ENCODE measurements at regions not wholly inside any gene's neighbourhood (a gene's known extent, or its start where the extent isn't known, plus 50 kb on each side); places are given as distances from the start of the nearest gene placed in this dataset.
A peak's percentile ranks its signal among the peaks of the same experiment; 100 is the strongest.

DNA sequence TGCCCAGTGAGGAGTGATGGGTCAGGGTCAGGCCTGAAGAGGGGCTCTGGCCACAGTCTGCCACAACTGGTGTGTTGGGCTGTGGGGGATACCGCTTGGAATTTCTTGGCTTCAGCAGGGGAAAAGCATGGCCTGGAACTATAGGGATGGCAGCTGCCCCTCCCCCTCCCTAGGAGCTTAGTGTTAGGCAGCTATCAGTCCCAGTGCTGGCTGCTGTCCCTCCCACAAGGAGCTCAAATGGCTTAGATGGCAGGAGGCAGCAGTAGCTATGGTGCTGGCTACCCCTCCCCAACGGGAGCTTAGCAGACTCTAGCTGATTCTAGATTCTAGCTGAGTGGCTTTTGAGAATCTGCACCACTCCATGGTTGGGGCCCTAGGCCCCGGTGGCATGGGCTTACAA lies 414.5 kb upstream of the HSF2 start:
- H3K4me1 ChIP-seq (ENCODE audit: control insufficient read depth, insufficient read depth, low read length), result peaks cover 4% of the 10 kb centered on the region
- peak overlapping the region; percentile 8 for H3K27ac ChIP-seq (ENCODE audit: insufficient read depth, low read depth, low read length, poor library complexity, severe bottlenecking)
- 82 to 84% methylated on average over 3 of the region's 3 CpGs for WGBS, 2 experiments
- no peaks in the 10 kb centered on the region for H3K36me3 ChIP-seq (ENCODE audit: control insufficient read depth, insufficient read depth, low read length)
- H3K4me3 ChIP-seq (ENCODE audit: insufficient read depth, low read depth, low read length), result no peak overlapping the region
- no peaks in the 10 kb centered on the region for H3K27me3 ChIP-seq (ENCODE audit: control insufficient read depth, insufficient read depth, low read length, poor library complexity, severe bottlenecking)
- no peaks in the 10 kb centered on the region for H3K9me3 ChIP-seq (ENCODE audit: control insufficient read depth, low read length)

DNA sequence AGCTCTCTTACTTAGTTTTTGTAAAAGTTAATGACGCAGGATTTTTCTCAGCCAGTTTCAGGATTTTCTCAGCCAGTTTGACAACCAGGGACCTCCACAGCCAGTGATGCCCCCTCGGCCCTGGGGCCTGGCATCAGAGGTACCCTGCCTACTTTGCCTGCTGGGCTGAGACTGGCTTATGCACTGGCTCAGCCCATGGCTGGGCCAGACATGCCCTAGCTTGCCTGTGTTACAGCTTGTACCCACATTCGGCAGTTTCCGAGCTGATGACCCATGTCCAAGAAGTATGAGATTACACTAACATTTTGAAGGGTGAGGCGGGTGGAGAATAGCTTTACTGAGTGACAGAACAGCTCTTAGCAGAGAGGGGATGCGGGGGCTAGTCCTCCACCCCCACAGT lies 406.1 kb upstream of the HSF2 start:
- H3K9me3 ChIP-seq (ENCODE audit: control insufficient read depth, low read length), result no peaks in the 10 kb centered on the region
- no peak overlapping the region for H3K4me3 ChIP-seq (ENCODE audit: insufficient read depth, low read depth, low read length)
- no peaks in the 10 kb centered on the region for H3K27me3 ChIP-seq (ENCODE audit: control insufficient read depth, insufficient read depth, low read length, poor library complexity, severe bottlenecking)
- 76 to 81% methylated on average over 6 of the region's 6 CpGs for WGBS, 2 experiments
- H3K36me3 ChIP-seq (ENCODE audit: control insufficient read depth, insufficient read depth, low read length), result no peaks in the 10 kb centered on the region
- no peak overlapping the region for H3K27ac ChIP-seq (ENCODE audit: insufficient read depth, low read depth, low read length, poor library complexity, severe bottlenecking)
- H3K4me1 ChIP-seq (ENCODE audit: control insufficient read depth, insufficient read depth, low read length), result no peaks in the 10 kb centered on the region

DNA sequence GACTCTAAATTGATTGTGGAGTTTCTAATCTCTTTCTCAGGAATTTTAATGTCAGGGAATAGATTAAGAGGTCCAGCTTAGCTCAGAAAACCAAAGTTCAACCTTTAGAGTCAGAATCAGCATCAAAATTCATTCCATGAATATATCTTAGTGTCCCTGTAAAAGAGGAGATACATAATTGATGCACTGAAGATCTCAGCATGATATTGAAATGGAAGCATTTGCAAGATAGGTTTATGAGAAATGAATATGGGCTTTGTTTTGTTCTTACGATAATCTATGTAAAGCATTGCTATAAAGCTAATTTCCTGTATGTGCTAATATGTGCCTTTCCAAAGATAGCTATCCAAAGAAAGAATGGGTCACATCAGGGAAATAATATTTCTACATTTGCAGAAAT lies 404.5 kb upstream of the HSF2 start:
- H3K27ac ChIP-seq (ENCODE audit: insufficient read depth, low read depth, low read length, poor library complexity, severe bottlenecking), result no peak overlapping the region
- 92 to 100% methylated on average over 1 of the region's 1 CpG for WGBS, 2 experiments
- no peaks in the 10 kb centered on the region for H3K27me3 ChIP-seq (ENCODE audit: control insufficient read depth, insufficient read depth, low read length, poor library complexity, severe bottlenecking)
- H3K9me3 ChIP-seq (ENCODE audit: control insufficient read depth, low read length), result no peaks in the 10 kb centered on the region
- H3K4me1 ChIP-seq (ENCODE audit: control insufficient read depth, insufficient read depth, low read length), result no peaks in the 10 kb centered on the region
- H3K36me3 ChIP-seq (ENCODE audit: control insufficient read depth, insufficient read depth, low read length), result no peaks in the 10 kb centered on the region
- H3K4me3 ChIP-seq (ENCODE audit: insufficient read depth, low read depth, low read length), result no peak overlapping the region

DNA sequence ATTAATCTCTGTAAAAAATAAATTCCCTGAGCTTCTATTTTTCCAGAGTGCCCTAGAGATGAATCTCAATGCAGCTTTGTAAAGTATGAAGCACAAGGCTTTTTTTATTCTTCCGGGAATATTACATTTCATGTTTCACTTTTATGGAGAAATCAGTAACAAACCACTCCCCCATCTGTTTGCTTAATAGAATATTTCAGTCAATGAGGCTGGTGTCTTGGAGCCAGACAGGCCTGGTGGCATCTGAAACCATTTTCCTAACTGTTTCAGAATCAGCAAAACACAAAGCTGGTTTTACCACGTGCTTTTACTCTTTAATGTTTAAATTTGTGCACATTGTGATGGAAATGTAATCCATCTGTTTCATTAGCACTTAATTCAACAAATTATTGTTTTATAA lies 400.8 kb upstream of the HSF2 start:
- no peak overlapping the region for H3K27ac ChIP-seq (ENCODE audit: insufficient read depth, low read depth, low read length, poor library complexity, severe bottlenecking)
- WGBS, 2 experiments, result 48 to 50% methylated on average over 2 of the region's 2 CpGs

DNA sequence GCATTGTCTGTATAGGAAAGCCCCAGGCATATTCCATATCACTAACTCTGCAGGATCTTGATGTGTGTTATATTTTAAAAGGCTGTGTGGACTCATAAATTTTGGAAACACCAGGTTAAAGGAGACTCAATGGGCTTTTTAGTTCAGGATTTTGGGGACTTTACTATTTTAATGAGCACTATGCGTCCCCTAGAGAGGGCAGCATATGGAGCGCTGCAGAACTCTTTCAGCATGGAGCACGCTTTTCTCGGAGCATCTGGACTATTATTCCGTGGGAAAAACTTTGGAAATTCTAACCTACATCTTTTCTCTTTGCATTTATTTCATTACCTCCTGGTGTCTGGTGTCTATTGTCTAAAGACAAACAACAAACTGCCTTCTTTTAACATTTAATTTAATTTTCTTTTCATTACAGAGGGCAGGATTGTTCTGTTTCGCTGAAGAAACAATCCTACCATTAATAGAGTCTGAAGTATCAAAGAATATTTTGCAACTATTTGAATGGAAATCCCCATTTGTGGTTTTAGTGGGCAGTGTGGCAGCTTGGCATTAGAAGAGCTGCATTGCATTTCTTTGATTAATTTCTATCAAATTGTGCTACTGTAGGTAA lies 399.9 kb upstream of the HSF2 start:
- 73 to 75% methylated on average over 6 of the region's 6 CpGs for WGBS, 2 experiments

More for the DNA sequence above, 400.8 kb upstream of the HSF2 start:
- H3K27me3 ChIP-seq (ENCODE audit: control insufficient read depth, insufficient read depth, low read length, poor library complexity, severe bottlenecking), result no peaks in the 10 kb centered on the region
- peaks cover 8% of the 10 kb centered on the region for H3K4me1 ChIP-seq (ENCODE audit: control insufficient read depth, insufficient read depth, low read length)
- H3K36me3 ChIP-seq (ENCODE audit: control insufficient read depth, insufficient read depth, low read length), result no peaks in the 10 kb centered on the region
- no peaks in the 10 kb centered on the region for H3K9me3 ChIP-seq (ENCODE audit: control insufficient read depth, low read length)
- no peak overlapping the region for H3K4me3 ChIP-seq (ENCODE audit: insufficient read depth, low read depth, low read length)

DNA sequence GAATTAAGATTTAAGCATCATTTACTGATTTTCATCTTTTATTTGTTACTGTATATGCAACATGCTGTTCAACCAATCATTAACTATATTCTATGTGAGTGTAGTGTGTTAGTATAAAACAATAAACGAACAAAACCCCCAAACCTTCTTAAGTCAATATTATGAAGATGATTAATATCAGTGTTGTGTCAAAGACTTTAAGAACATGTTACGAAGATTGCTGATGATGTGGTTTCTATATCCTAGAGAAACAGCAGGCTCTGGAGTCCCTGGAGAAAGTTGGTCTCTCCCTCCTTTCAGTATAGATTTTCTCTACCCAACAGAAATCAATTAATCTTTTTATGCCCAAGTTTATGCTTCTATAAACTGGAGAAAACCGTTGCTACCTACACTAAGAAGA lies 393.8 kb upstream of the HSF2 start:
- Histone ChIP-seq H3K36me3 (ENCODE audit: control insufficient read depth, insufficient read depth, low read length) (no peaks in the 10 kb centered on the region), H3K27me3 (ENCODE audit: control insufficient read depth, insufficient read depth, low read length, poor library complexity, severe bottlenecking) (no peaks in the 10 kb centered on the region), H3K4me3 (ENCODE audit: insufficient read depth, low read depth, low read length) (no peak overlapping the region), H3K4me1 (ENCODE audit: control insufficient read depth, insufficient read depth, low read length) (peaks cover 37% of the 10 kb centered on the region), H3K27ac (ENCODE audit: insufficient read depth, low read depth, low read length, poor library complexity, severe bottlenecking) (no peak overlapping the region), H3K9me3 (ENCODE audit: control insufficient read depth, low read length) (no peaks in the 10 kb centered on the region)
- WGBS, 2 experiments, result 100% methylated on average over 1 of the region's 3 CpGs; no CpG with 5 or more reads in 1 of the 2 experiments

More for the DNA sequence above, 399.9 kb upstream of the HSF2 start:
- Histone ChIP-seq H3K27me3 (ENCODE audit: control insufficient read depth, insufficient read depth, low read length, poor library complexity, severe bottlenecking) (no peaks in the 10 kb centered on the region), H3K9me3 (ENCODE audit: control insufficient read depth, low read length) (no peaks in the 10 kb centered on the region), H3K27ac (ENCODE audit: insufficient read depth, low read depth, low read length, poor library complexity, severe bottlenecking) (no peak overlapping the region), H3K4me1 (ENCODE audit: control insufficient read depth, insufficient read depth, low read length) (peaks cover 8% of the 10 kb centered on the region), H3K4me3 (ENCODE audit: insufficient read depth, low read depth, low read length) (no peak overlapping the region), H3K36me3 (ENCODE audit: control insufficient read depth, insufficient read depth, low read length) (no peaks in the 10 kb centered on the region)

DNA sequence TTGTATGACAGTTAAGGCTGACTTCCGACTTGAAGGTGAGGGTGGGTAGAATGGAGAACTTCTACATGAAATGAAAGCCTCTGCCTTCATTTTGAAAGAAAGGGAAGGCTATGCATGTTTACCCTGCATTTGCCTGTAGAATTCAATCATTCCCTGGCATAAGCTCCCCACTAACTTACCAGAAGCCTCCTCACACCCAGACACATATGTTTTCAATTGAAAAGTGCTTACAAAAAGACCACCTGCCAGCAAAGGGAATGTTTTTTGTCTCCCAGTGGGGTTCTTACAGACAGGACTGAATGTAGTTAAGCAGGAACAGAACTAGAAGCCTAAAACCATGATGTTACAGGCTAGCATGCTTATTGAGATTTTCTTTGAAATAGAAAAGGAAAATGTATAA lies 392.1 kb upstream of the HSF2 start:
- WGBS, 2 experiments, result 4 to 14% methylated on average over 1 of the region's 1 CpG
- Histone ChIP-seq H3K36me3 (ENCODE audit: control insufficient read depth, insufficient read depth, low read length) (no peaks in the 10 kb centered on the region), H3K27ac (ENCODE audit: insufficient read depth, low read depth, low read length, poor library complexity, severe bottlenecking) (peak overlapping the region; percentile 61)

DNA sequence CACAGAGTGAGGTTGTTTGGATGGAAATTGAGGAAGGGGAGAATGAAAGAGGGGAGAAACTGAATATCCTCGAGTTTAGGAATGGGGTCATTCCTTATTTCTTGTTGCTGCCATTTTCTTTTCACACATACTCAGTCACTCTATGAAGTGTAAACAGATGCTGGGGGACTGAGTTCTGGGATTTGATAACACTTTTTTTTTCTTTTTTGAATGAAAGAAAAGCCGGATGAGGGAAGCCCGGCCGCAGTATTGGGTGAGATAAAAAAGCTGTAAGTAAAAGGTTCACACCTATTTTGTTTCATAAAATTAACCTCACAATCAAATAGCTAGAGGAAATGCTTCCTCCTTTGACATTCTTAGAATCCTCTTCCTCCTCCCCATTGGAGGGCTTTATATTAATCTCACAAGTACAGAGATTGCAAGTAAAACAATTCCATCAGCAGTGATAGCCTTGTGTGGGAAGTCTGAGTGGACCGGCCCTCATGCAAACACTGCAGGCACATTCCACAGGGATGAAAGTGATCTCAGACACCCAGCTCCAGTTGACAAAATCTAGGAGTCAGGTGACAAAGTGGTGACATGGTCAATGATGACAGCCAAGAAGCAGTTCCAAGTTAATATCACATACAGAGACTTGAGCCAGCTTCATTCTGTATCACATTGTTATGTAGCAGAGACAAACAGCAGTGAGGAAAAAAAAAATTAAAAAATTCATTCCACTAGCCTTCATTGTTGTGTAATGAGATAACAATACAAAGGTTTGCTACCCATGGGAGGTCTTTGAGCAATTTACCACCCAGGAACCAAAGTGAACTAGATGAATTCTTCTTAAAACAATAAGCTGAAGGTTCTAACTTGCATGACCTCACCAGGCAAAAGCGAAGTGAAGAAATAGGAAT lies 391.1 kb upstream of the HSF2 start:
- no peaks in the 10 kb centered on the region for H3K36me3 ChIP-seq (ENCODE audit: control insufficient read depth, insufficient read depth, low read length)
- H3K4me1 ChIP-seq (ENCODE audit: control insufficient read depth, insufficient read depth, low read length), result peaks cover 29% of the 10 kb centered on the region
- no peak overlapping the region for H3K27ac ChIP-seq (ENCODE audit: insufficient read depth, low read depth, low read length, poor library complexity, severe bottlenecking)
- H3K4me3 ChIP-seq (ENCODE audit: insufficient read depth, low read depth, low read length), result no peak overlapping the region
- no peaks in the 10 kb centered on the region for H3K9me3 ChIP-seq (ENCODE audit: control insufficient read depth, low read length)
- WGBS, 2 experiments, result 31 to 45% methylated on average over 1 to 3 of the region's 6 CpGs
- no peaks in the 10 kb centered on the region for H3K27me3 ChIP-seq (ENCODE audit: control insufficient read depth, insufficient read depth, low read length, poor library complexity, severe bottlenecking)

More for the DNA sequence above, 392.1 kb upstream of the HSF2 start:
- Histone ChIP-seq H3K9me3 (ENCODE audit: control insufficient read depth, low read length) (no peaks in the 10 kb centered on the region), H3K4me1 (ENCODE audit: control insufficient read depth, insufficient read depth, low read length) (peaks cover 31% of the 10 kb centered on the region), H3K27me3 (ENCODE audit: control insufficient read depth, insufficient read depth, low read length, poor library complexity, severe bottlenecking) (no peaks in the 10 kb centered on the region), H3K4me3 (ENCODE audit: insufficient read depth, low read depth, low read length) (no peak overlapping the region)

DNA sequence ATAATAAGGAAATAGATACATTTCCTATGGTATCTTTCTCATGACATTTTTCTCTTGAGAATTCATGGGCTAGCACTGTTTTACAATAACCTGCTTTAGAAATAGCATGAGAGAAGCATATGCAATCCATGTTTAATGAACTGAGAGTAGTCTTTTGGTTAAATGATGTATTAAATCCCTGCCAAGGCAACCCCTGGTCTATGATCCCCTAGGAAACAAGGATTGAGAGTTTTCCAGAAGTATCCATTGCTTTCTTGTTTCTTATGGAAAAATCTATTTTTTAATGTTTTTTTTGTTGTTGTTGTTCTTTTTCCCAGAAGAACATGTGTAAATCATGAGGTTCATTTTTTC lies 390.5 kb upstream of the HSF2 start:
- no peak overlapping the region for H3K4me3 ChIP-seq (ENCODE audit: insufficient read depth, low read depth, low read length)

DNA sequence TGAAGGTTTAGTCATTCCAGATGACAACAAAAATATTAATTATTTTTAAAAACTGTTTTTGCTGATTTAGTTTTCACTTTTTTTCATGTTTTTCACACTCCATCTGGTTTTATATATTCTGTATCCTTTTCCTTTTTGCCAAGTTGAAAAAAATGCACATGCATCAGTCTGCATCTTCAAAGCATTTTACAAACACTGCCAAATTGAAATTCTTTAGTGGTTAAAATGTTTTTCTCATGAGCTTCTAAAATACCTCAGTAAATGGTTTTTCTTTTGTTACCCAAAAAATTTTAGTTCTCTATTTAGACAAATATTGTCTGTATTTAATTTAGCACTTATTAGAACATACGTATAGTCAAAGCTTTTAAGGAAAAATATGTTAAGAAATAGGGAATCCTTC lies 386.9 kb upstream of the HSF2 start:
- no peak overlapping the region for H3K27ac ChIP-seq (ENCODE audit: insufficient read depth, low read depth, low read length, poor library complexity, severe bottlenecking)
- no peaks in the 10 kb centered on the region for H3K9me3 ChIP-seq (ENCODE audit: control insufficient read depth, low read length)
- peaks cover 12% of the 10 kb centered on the region for H3K4me1 ChIP-seq (ENCODE audit: control insufficient read depth, insufficient read depth, low read length)
- no CpG with 5 or more reads among the region's 1 CpG for WGBS, 2 experiments
- no peak overlapping the region for H3K4me3 ChIP-seq (ENCODE audit: insufficient read depth, low read depth, low read length)
- H3K27me3 ChIP-seq (ENCODE audit: control insufficient read depth, insufficient read depth, low read length, poor library complexity, severe bottlenecking), result no peaks in the 10 kb centered on the region
- no peaks in the 10 kb centered on the region for H3K36me3 ChIP-seq (ENCODE audit: control insufficient read depth, insufficient read depth, low read length)

More for the DNA sequence above, 390.5 kb upstream of the HSF2 start:
- Histone ChIP-seq H3K27ac (ENCODE audit: insufficient read depth, low read depth, low read length, poor library complexity, severe bottlenecking) (no peak overlapping the region), H3K9me3 (ENCODE audit: control insufficient read depth, low read length) (no peaks in the 10 kb centered on the region), H3K27me3 (ENCODE audit: control insufficient read depth, insufficient read depth, low read length, poor library complexity, severe bottlenecking) (no peaks in the 10 kb centered on the region), H3K36me3 (ENCODE audit: control insufficient read depth, insufficient read depth, low read length) (no peaks in the 10 kb centered on the region), H3K4me1 (ENCODE audit: control insufficient read depth, insufficient read depth, low read length) (peaks cover 29% of the 10 kb centered on the region)
